HCT116 (cell line): ENCODE measurements at regions not wholly inside any gene's neighbourhood (a gene's known extent, or its start where the extent isn't known, plus 50 kb on each side); places are given as distances from the start of the nearest gene placed in this dataset.

Experiments
- ATAC-seq: fragments of 200-7000 bp; cut with Tn5 transposase; 2 replicates; pipeline ENCODE4 v1.9.1; 2020; ENCODE audit warnings: mild to moderate bottlenecking, moderate library complexity
- BruUV-seq: library from RNA; stranded (reverse); fragments of 400-500 nt; replicated peaks from 2 replicates; lab custom pipeline; 2021; lab: Mats Ljungman, UMichigan
- CTCF ChIA-PET: fragments of 300-600 bp; sonication (Branson Sonifier 250); formaldehyde crosslinking; loops from one replicate; lab custom pipeline; 2021; ENCODE audit warnings: antibody characterized with exemption; lab: Charles Lee
- POLR2A ChIA-PET: fragments of 300-600, 350-600 bp; sonication (Branson Sonifier 250); formaldehyde crosslinking; loops from one replicate; lab custom pipeline; 2021; ENCODE audit warnings: antibody characterized with exemption; lab: Charles Lee
- RAD21 ChIA-PET, 2 experiments: fragments of 300-600 bp; sonication (Branson Sonifier 250); formaldehyde crosslinking; loops; one replicate each; lab custom pipeline; 2023; ENCODE audit warnings: low total read pairs in 2 of 2; ENCODE audit not compliant: uncharacterized antibody in 2 of 2, unreplicated experiment in 2 of 2, low non-redundant PET in 1 of 2; lab: Charles Lee
- DNase-seq: peaks from one replicate; pipeline ENCODE4 v3.0.0-alpha.2; 2010; ENCODE audit warnings: low read depth, low spot score
- H2AFZ ChIP-seq: fragments of 200-600 bp; shearing (Covaris generic), sonication (generic); 2 replicates; pipeline ENCODE4 v1.6.1; 2017; ENCODE audit warnings: low read depth, mixed run types, mixed read lengths, antibody characterized with exemption, low read length; ENCODE audit not compliant: poor library complexity, severe bottlenecking
- H3K27ac ChIP-seq: 2 replicates; pipeline ENCODE4 v1.5.1; 2012; ENCODE audit warnings: low read depth, low read length
- H3K27me3 ChIP-seq: fragments of 200-600 bp; sonication (generic); 2 replicates; pipeline ENCODE4 v1.6.1; 2016; ENCODE audit warnings: mixed run types, low read length, mixed read lengths; ENCODE audit not compliant: insufficient read depth
- H3K36me3 ChIP-seq, 2 experiments: fragments of 200-500 bp in 1 of 2; fragments of 200-600 bp in 1 of 2; sonication (Bioruptor generic) in 1 of 2; sonication (generic) in 1 of 2; 2 replicates each; pipeline versions ENCODE4 v1.5.1 to v1.6.1; 2014 to 2016; ENCODE audit warnings: low read length in 2 of 2, inconsistent platforms in 1 of 2, mixed read lengths in 1 of 2, mixed run types in 1 of 2; ENCODE audit not compliant: insufficient read depth in 2 of 2, control insufficient read depth in 1 of 2
- H3K4me1 ChIP-seq, 2 experiments: fragments of 200-600 bp in 1 of 2; sonication (generic) in 1 of 2; 2 replicates each; pipeline versions ENCODE4 v1.5.1 to v1.6.1; 2012 to 2017; ENCODE audit warnings: low read length in 2 of 2, inconsistent platforms in 1 of 2, mild to moderate bottlenecking in 1 of 2, mixed read lengths in 1 of 2, mixed run types in 1 of 2, moderate library complexity in 1 of 2; ENCODE audit not compliant: insufficient read depth in 2 of 2, control insufficient read depth in 1 of 2
- H3K4me2 ChIP-seq: fragments of 200-600 bp; sonication (generic); 2 replicates; pipeline ENCODE4 v1.6.1; 2017; ENCODE audit warnings: mixed run types, low read length, mixed read lengths
- H3K4me3 ChIP-seq, 2 experiments: fragments of 200-600 bp in 1 of 2; sonication (generic) in 1 of 2; replicated peaks in 1 of 2; 2 replicates each; pipeline ENCODE4 v1.5.1; 2011 to 2016; ENCODE audit warnings: low read length in 2 of 2, control low read depth in 1 of 2, low read depth in 1 of 2, mild to moderate bottlenecking in 1 of 2, mixed read lengths in 1 of 2, mixed run types in 1 of 2
- H3K79me2 ChIP-seq: fragments of 200-600 bp; sonication (generic); 2 replicates; pipeline ENCODE4 v1.6.1; 2017; ENCODE audit warnings: mild to moderate bottlenecking, mixed run types, low read length, moderate library complexity, mixed read lengths; ENCODE audit not compliant: insufficient read depth
- H3K9ac ChIP-seq: fragments of 200-600 bp; sonication (generic); 2 replicates; pipeline ENCODE4 v1.6.1; 2016; ENCODE audit warnings: low read length, mixed read lengths
- H3K9me2 ChIP-seq: fragments of 200-600 bp; sonication (generic), shearing (Covaris generic); 2 replicates; pipeline ENCODE4 v1.6.1; 2017; ENCODE audit warnings: mixed run types, mild to moderate bottlenecking, moderate library complexity; ENCODE audit not compliant: insufficient read depth
- H3K9me3 ChIP-seq, 2 experiments: fragments of 200-500 bp in 1 of 2; fragments of 200-600 bp in 1 of 2; sonication (Bioruptor generic) in 1 of 2; sonication (generic) in 1 of 2; 2 replicates each; pipeline ENCODE4 v1.6.1; 2014 to 2017; ENCODE audit warnings: low read length in 2 of 2, mixed read lengths in 2 of 2, inconsistent platforms in 1 of 2, low read depth in 1 of 2, mild to moderate bottlenecking in 1 of 2, mixed run types in 1 of 2, moderate library complexity in 1 of 2; ENCODE audit not compliant: control insufficient read depth in 1 of 2, insufficient read depth in 1 of 2
- H4K20me1 ChIP-seq: fragments of 200-600 bp; sonication (generic), shearing (Covaris generic); 2 replicates; pipeline ENCODE4 v1.6.1; 2017; ENCODE audit warnings: mixed run types, mild to moderate bottlenecking, moderate library complexity; ENCODE audit not compliant: insufficient read depth
- CBX3 ChIP-seq: IDR thresholded peaks from 2 replicates; pipeline ENCODE4 v1.6.1; 2012; ENCODE audit warnings: low read depth
- CEBPB ChIP-seq: IDR thresholded peaks from 2 replicates; pipeline ENCODE4 v1.6.1; 2012; ENCODE audit warnings: low read depth
- EGR1 ChIP-seq: IDR thresholded peaks from 2 replicates; pipeline ENCODE4 v1.6.1; 2012; ENCODE audit warnings: low read depth
- ELF1 ChIP-seq: IDR thresholded peaks from 2 replicates; pipeline ENCODE4 v1.6.1; 2012; ENCODE audit warnings: low read depth, borderline replicate concordance
- EZH2phosphoT487 ChIP-seq: fragments of 200-600 bp; IDR thresholded peaks from 2 replicates; pipeline ENCODE4 v1.6.1; 2018; ENCODE audit warnings: antibody characterized with exemption, borderline replicate concordance
- FOSL1 ChIP-seq: IDR thresholded peaks from 2 replicates; pipeline ENCODE4 v1.6.1; 2012; ENCODE audit warnings: low read depth
- POLR2A ChIP-seq: IDR thresholded peaks from 2 replicates; pipeline ENCODE4 v1.7.0; 2011; ENCODE audit warnings: borderline replicate concordance; ENCODE audit not compliant: insufficient read depth, insufficient read length; ENCODE audit errors: extremely low read depth
- POLR2AphosphoS5 ChIP-seq: IDR thresholded peaks from 2 replicates; pipeline ENCODE4 v1.6.1; 2011; ENCODE audit warnings: mild to moderate bottlenecking, low read depth, low read length, moderate library complexity
- SIN3A ChIP-seq: IDR thresholded peaks from 2 replicates; pipeline ENCODE4 v1.6.1; 2012; ENCODE audit warnings: low read depth
- SP1 ChIP-seq: IDR thresholded peaks from 2 replicates; pipeline ENCODE4 v1.6.1; 2012; ENCODE audit warnings: low read depth
- SRF ChIP-seq: IDR thresholded peaks from 2 replicates; pipeline ENCODE4 v1.6.1; 2012; ENCODE audit warnings: low read depth
- TCF7L2 ChIP-seq: IDR thresholded peaks from 2 replicates; pipeline ENCODE4 v1.7.0; 2011; ENCODE audit warnings: borderline replicate concordance, inconsistent platforms; ENCODE audit not compliant: insufficient read depth, insufficient read length; ENCODE audit errors: extremely low read depth
- YY1 ChIP-seq: IDR thresholded peaks from 2 replicates; pipeline ENCODE4 v1.6.1; 2011; ENCODE audit warnings: low read length, low read depth, moderate library complexity, mild to moderate bottlenecking; ENCODE audit not compliant: insufficient replicate concordance; ENCODE audit errors: extremely low read depth
- ZNF274 ChIP-seq: fragments of 200-500 bp; sonication (Bioruptor generic); IDR thresholded peaks from 2 replicates; pipeline ENCODE4 v1.6.1; 2014; ENCODE audit warnings: mild to moderate bottlenecking, low read depth, low read length, inconsistent platforms
- intact Hi-C: fragments of 100-400 bp; cut with micrococcal nuclease; formaldehyde crosslinking; loops from 2 replicates; pipeline ENCODE4 v1.10.0; 2022
- TF ChIP-seq, protein P1 (sequence below): IDR thresholded peaks from 2 replicates; pipeline ENCODE4 v1.6.1; 2011; ENCODE audit warnings: mild to moderate bottlenecking, low read length, moderate library complexity; ENCODE audit not compliant: insufficient replicate concordance; ENCODE audit errors: extremely low read depth
- TF ChIP-seq, protein P2 (sequence below): IDR thresholded peaks from 2 replicates; pipeline ENCODE4 v1.6.1; 2012; ENCODE audit warnings: low read depth

DNA sequence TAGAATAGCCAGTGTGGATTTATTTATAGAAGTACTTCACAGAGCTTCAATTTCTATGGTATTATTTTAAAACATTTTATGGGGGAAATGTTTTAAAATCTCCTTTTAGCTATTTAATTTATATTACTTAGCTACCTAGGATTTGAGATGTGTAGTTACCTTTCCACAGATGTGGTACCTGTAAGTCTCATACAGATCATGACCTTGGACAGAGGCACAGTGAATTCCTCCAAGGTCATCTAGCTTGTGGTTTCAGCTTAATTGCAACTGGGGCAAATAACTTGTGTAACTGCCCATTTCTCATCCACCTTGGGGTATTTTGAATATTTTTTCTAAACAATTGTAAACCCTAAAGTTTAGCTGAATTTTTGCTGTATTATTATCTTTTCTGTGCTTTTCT is 89.2 kb downstream of the DMRTA1 start:
- no peak overlapping the region for H2AFZ ChIP-seq
- DNase-seq (no peak), ATAC-seq (no peak)
- H3K36me3 ChIP-seq = no peaks in the 10 kb centered on the region
- H3K4me1 ChIP-seq = no peaks in the 10 kb centered on the region
- H3K9me2 ChIP-seq = no peaks in the 10 kb centered on the region
- no peak overlapping the region for H3K4me3 ChIP-seq
- H3K27me3 ChIP-seq = no peaks in the 10 kb centered on the region
- H3K79me2 ChIP-seq = no peaks in the 10 kb centered on the region
- H4K20me1 ChIP-seq = no peaks in the 10 kb centered on the region
- TF ChIP-seq SIN3A = no peak
- no peak for TF ChIP-seq FOSL1
- TF ChIP-seq TCF7L2 = no peak
- TF ChIP-seq, protein P1, sequence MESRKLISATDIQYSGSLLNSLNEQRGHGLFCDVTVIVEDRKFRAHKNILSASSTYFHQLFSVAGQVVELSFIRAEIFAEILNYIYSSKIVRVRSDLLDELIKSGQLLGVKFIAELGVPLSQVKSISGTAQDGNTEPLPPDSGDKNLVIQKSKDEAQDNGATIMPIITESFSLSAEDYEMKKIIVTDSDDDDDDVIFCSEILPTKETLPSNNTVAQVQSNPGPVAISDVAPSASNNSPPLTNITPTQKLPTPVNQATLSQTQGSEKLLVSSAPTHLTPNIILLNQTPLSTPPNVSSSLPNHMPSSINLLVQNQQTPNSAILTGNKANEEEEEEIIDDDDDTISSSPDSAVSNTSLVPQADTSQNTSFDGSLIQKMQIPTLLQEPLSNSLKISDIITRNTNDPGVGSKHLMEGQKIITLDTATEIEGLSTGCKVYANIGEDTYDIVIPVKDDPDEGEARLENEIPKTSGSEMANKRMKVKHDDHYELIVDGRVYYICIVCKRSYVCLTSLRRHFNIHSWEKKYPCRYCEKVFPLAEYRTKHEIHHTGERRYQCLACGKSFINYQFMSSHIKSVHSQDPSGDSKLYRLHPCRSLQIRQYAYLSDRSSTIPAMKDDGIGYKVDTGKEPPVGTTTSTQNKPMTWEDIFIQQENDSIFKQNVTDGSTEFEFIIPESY = no peak
- TF ChIP-seq ELF1 = no peak
- TF ChIP-seq SRF = no peak
- TF ChIP-seq CEBPB = no peak
- TF ChIP-seq YY1 = no peak
- TF ChIP-seq EGR1 = no peak
- no peak for TF ChIP-seq EZH2phosphoT487
- no peak for TF ChIP-seq SP1
- TF ChIP-seq ZNF274 = no peak
- no peak for TF ChIP-seq POLR2A
- TF ChIP-seq, protein P2, sequence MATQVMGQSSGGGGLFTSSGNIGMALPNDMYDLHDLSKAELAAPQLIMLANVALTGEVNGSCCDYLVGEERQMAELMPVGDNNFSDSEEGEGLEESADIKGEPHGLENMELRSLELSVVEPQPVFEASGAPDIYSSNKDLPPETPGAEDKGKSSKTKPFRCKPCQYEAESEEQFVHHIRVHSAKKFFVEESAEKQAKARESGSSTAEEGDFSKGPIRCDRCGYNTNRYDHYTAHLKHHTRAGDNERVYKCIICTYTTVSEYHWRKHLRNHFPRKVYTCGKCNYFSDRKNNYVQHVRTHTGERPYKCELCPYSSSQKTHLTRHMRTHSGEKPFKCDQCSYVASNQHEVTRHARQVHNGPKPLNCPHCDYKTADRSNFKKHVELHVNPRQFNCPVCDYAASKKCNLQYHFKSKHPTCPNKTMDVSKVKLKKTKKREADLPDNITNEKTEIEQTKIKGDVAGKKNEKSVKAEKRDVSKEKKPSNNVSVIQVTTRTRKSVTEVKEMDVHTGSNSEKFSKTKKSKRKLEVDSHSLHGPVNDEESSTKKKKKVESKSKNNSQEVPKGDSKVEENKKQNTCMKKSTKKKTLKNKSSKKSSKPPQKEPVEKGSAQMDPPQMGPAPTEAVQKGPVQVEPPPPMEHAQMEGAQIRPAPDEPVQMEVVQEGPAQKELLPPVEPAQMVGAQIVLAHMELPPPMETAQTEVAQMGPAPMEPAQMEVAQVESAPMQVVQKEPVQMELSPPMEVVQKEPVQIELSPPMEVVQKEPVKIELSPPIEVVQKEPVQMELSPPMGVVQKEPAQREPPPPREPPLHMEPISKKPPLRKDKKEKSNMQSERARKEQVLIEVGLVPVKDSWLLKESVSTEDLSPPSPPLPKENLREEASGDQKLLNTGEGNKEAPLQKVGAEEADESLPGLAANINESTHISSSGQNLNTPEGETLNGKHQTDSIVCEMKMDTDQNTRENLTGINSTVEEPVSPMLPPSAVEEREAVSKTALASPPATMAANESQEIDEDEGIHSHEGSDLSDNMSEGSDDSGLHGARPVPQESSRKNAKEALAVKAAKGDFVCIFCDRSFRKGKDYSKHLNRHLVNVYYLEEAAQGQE = no peak
- TF ChIP-seq CBX3 = no peak
- no peak for TF ChIP-seq POLR2AphosphoS5
- ChIA-PET CTCF (no interaction called here), RAD21 (no interaction called here), POLR2A (no interaction called here)
- intact Hi-C loops = no loop called here
- no peaks in the 10 kb centered on the region for H3K9me3 ChIP-seq
- H3K27ac ChIP-seq = no peak overlapping the region
- no TSS peak for BruUV-seq
- no peak overlapping the region for H3K4me2 ChIP-seq
- no peak overlapping the region for H3K9ac ChIP-seq
